RWPE1 (cell line): ENCODE measurements at regions not wholly inside any gene's neighbourhood (a gene's known extent, or its start where the extent isn't known, plus 50 kb on each side); places are given as distances from the start of the nearest gene placed in this dataset.

Experiments used
- CTCF ChIA-PET: fragments of 350-600 bp; sonication (Branson Sonifier 250); formaldehyde crosslinking; extraction: SDS; loops from one replicate; lab custom pipeline; 2021; lab: Yijun Ruan, JAX
- POLR2A ChIA-PET: fragments of 400-600 bp; formaldehyde crosslinking; extraction: SDS; loops from one replicate; lab custom pipeline; 2020; ENCODE audit warnings: antibody characterized with exemption; ENCODE audit not compliant: low non-redundant PET; lab: Yijun Ruan, JAX
- DNase-seq: peaks from one replicate; pipeline ENCODE4 v3.0.0; 2012; ENCODE audit warnings: low spot score
- H3K27ac ChIP-seq: fragments of 450-650 bp; 2 replicates; pipeline ENCODE4 v1.5.1; 2017
- CTCF ChIP-seq: fragments of 450-650 bp; conservative IDR thresholded peaks from 2 replicates; pipeline ENCODE4 v1.5.1; 2017; ENCODE audit warnings: low read depth, mild to moderate bottlenecking

GRCh38 chr17:71184716-71185115 is 936.1 kb upstream of the SOX9 start:
- DNase-seq = peak; percentile 42
- POLR2A ChIA-PET = no interaction called here
- CTCF ChIA-PET = no interaction called here

GRCh38 chr17:71187145-71187878 is 933.5 kb upstream of the SOX9 start:
- CTCF ChIA-PET = interaction anchor here (0.7 kb wide), 1 partner anchor 9 kb away, joined by 5 read pairs; no protein-coding TSS in a partner anchor
- no peak for TF ChIP-seq CTCF
- DNase-seq = peak; percentile 8
- POLR2A ChIA-PET = no interaction called here
- H3K27ac ChIP-seq = no peak overlapping the region

More at GRCh38 chr17:71184716-71185115, 936.1 kb upstream of the SOX9 start:
- H3K27ac ChIP-seq = no peak overlapping the region
- TF ChIP-seq CTCF = no peak

- CTCF ChIA-PET = no interaction called here
- POLR2A ChIA-PET = no interaction called here
- H3K27ac ChIP-seq = no peak overlapping the region
- DNase-seq = peak; percentile 68
- TF ChIP-seq CTCF = no peak
Observed at GRCh38 chr17:71188811-71189492, 931.9 kb upstream of the SOX9 start.

GRCh38 chr17:71189493-71189831 is 931.4 kb upstream of the SOX9 start:
- ChIA-PET POLR2A (no interaction called here), CTCF (no interaction called here)

GRCh38 chr17:71192039-71192555 is 928.7 kb upstream of the SOX9 start:
- ChIA-PET CTCF (no interaction called here), POLR2A (no interaction called here)
- TF ChIP-seq CTCF = no peak
- DNase-seq = no peak
- no peak overlapping the region for H3K27ac ChIP-seq

More at GRCh38 chr17:71189493-71189831, 931.4 kb upstream of the SOX9 start:
- TF ChIP-seq CTCF = no peak
- no peak overlapping the region; the same call in 1 of the 2 replicates for H3K27ac ChIP-seq
- DNase-seq = no peak

- ChIA-PET CTCF (no interaction called here), POLR2A (no interaction called here)
- no peak for DNase-seq
- H3K27ac ChIP-seq = no peak overlapping the region
- no peak for TF ChIP-seq CTCF
Observed at GRCh38 chr17:71192848-71193247, 928.0 kb upstream of the SOX9 start.
